ENCODE measurements at regions not wholly inside any gene's neighbourhood (a gene's known extent, or its start where the extent isn't known, plus 50 kb on each side); places are given as distances from the start of the nearest gene placed in this dataset.

- CTCF ChIA-PET, result interaction anchor here (0.6 to 1.0 kb wide), 2 partner anchors 12 to 89 kb away, joined by 3 to 4 read pairs; no protein-coding TSS in a partner anchor
- no peak overlapping the region for H2BK120ac ChIP-seq (ENCODE audit: low read depth, low read length)
- H3K23ac ChIP-seq (ENCODE audit: low read depth, low read length), result no peak overlapping the region
- TF ChIP-seq CHD1 (IDR thresholded peaks at IDR 0.05; ENCODE audit: low read depth, low read length) (no peak), RFX5 (IDR thresholded peaks at IDR 0.05; ENCODE audit: low read depth, low read length) (no peak), RAD21 (IDR thresholded peaks at IDR 0.05; ENCODE audit: low read length) (no peak), MAZ (IDR thresholded peaks at IDR 0.05; ENCODE audit: borderline replicate concordance, low read depth, low read length) (no peak), MXI1 (IDR thresholded peaks at IDR 0.05; ENCODE audit: borderline replicate concordance, low read depth, low read length) (no peak), RCOR1 (IDR thresholded peaks at IDR 0.05; ENCODE audit: insufficient replicate concordance, low read length) (no peak), FOS (IDR thresholded peaks at IDR 0.05; ENCODE audit: low read depth, low read length) (no peak), SMC3 (IDR thresholded peaks at IDR 0.05; ENCODE audit: low read depth, low read length) (no peak), MAFK (IDR thresholded peaks at IDR 0.05; ENCODE audit: low read depth, low read length) (no peak), NFE2L2 (IDR thresholded peaks at IDR 0.05; ENCODE audit: low read depth, low read length) (no peak)
- H2AK9ac ChIP-seq (replicated peaks; ENCODE audit: low read depth, low read length, poor library complexity), result no peak overlapping the region
- no peaks in the 10 kb centered on the region for H4K20me1 ChIP-seq (ENCODE audit: insufficient read depth, low read length)
- H3K4ac ChIP-seq (ENCODE audit: low read depth, low read length), result no peak overlapping the region
- BruUV-seq (replicated peaks), result no TSS peak
- no peak overlapping the region for H3K9ac ChIP-seq (ENCODE audit: low read depth, low read length)
- intact Hi-C loops (cut with micrococcal nuclease) (no loop called here), dilution Hi-C loops (cut with HindIII; ENCODE audit: low sequenced_read_pairs, unreplicated experiment) (no loop called here), in situ Hi-C loops (cut with MboI; ENCODE audit: low sequenced_read_pairs) (no loop called here)
- no peaks in the 10 kb centered on the region for H3K79me1 ChIP-seq (ENCODE audit: low read depth in 1 of 2, low read length in 2 of 2)
- ATAC-seq (ENCODE audit: low read depth) (no peak), DNase-seq (no peak)
- no peaks in the 10 kb centered on the region for H3K36me3 ChIP-seq (ENCODE audit: control insufficient read depth, insufficient read depth, low read length)
- H3K4me1 ChIP-seq (ENCODE audit: control insufficient read depth, insufficient read depth, low read length), result no peaks in the 10 kb centered on the region
- H2BK15ac ChIP-seq (ENCODE audit: low read depth, low read length), result no peak overlapping the region
- H3K9me1 ChIP-seq (ENCODE audit: insufficient read depth, low read length), result no peaks in the 10 kb centered on the region
- H3K56ac ChIP-seq (ENCODE audit: extremely low read depth, insufficient read depth, low read length), result no peak overlapping the region
- POLR2A ChIA-PET (ENCODE audit: unreplicated experiment), result no interaction called here
- H4K5ac ChIP-seq (ENCODE audit: low read depth, low read length), result no peak overlapping the region
- no peak overlapping the region for H2BK5ac ChIP-seq (ENCODE audit: low read depth, low read length, poor library complexity, severe bottlenecking)
- no peaks in the 10 kb centered on the region for H3K9me3 ChIP-seq (ENCODE audit: control insufficient read depth, insufficient read depth, low read length)
- no peak overlapping the region for H2AK5ac ChIP-seq (ENCODE audit: low read depth, low read length)
- no peak overlapping the region for H3K4me2 ChIP-seq (ENCODE audit: low read depth, low read length)
- H3K27me3 ChIP-seq (ENCODE audit: control insufficient read depth, insufficient read depth, low read length), result no peaks in the 10 kb centered on the region
- no CpG with 5 or more reads among the region's 3 CpGs for WGBS, 2 experiments (ENCODE audit: extremely low coverage in 2 of 2, insufficient read length in 1 of 2)
- H2BK20ac ChIP-seq (ENCODE audit: low read depth, low read length), result no peak overlapping the region
- no peak overlapping the region for H2AFZ ChIP-seq (replicated peaks; ENCODE audit: low read length, poor library complexity)
- no peak overlapping the region for H3K14ac ChIP-seq (replicated peaks; ENCODE audit: low read depth, low read length)
- H4K91ac ChIP-seq (ENCODE audit: insufficient read depth, low read depth, low read length), result no peak overlapping the region
- no peak overlapping the region for H3K4me3 ChIP-seq (ENCODE audit: insufficient read depth, low read depth, low read length)
- no peak overlapping the region for H4K8ac ChIP-seq (ENCODE audit: low read depth in 2 of 2, low read length in 2 of 2)
- H3K27ac ChIP-seq (ENCODE audit: insufficient read depth, low read length), result no peak overlapping the region
- no peak overlapping the region for H3K18ac ChIP-seq (ENCODE audit: low read depth, low read length)
These were observed 217.5 kb upstream of the DKK2 start for GRCh38 chr4:107253579-107254068.
